HS-5 (cell line): ENCODE measurements at regions not wholly inside any gene's neighbourhood (a gene's known extent, or its start where the extent isn't known, plus 50 kb on each side); places are given as distances from the start of the nearest gene placed in this dataset.

Experiments used
- DNase-seq: peaks from one replicate; pipeline ENCODE4 v3.0.0-alpha.2; 2012; ENCODE audit warnings: low read depth

GRCh38 chr10:94043431-94043990, 49.8 kb downstream of the PLCE1 start:
- no peak for DNase-seq

DNA sequence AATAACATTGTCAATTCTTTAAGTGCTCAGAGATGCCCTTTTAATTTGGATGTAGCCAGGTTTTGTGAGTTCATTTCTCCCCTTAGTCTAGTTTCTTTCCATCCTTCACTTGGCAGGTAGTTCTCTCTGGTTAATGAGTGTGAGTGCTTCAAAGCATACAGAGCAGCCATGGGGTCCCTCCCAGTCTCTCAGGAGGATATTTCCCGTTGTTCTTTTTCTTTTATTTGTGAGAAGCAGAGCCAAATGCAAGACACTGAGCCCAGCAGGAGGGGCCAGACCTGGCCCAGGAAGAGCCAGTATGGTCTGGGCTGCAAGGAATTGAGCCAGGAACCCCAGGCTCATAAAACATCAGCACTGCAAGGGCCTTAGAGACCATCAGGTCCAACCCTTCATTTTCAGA, 52.4 kb downstream of the PLCE1 start:
- no peak for DNase-seq

DNA sequence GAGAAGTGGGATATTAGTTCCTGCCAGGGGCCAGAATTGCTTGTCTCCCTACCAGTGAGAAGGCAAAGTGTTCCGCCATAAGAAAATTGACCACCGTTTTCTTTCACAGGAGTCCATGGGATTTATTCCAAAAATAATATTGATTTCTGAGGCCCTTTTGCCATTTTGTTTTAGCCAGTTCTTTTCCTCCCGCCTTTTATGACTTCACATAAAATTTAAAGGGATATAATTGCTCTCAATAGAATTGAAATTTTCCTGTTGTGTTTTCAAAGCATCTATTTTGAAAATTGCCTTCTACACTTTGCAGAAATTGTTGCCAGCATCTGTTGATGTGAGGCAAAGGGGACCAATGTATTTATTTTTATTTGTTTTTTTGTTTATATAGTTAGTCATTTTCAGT, 53.6 kb downstream of the PLCE1 start:
- DNase-seq, result no peak

DNA sequence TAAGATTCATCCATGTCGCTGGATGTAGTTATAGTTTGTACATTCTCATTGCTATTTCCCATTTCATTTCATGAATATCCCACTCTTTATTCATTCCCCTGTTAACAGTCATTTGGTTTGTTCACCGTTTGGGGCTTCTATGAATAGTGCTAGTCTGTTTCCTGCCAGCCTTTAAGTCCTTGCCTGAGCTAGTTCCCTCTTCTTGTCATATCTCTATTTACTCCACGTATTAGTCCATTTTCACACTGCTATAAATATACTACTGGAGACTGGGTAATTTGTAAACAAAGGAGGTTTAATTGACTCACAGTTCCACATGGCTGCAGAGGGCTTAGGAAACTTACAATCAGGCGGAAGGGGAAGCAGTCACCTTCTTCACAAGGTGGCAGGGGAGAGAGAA, 56.2 kb downstream of the PLCE1 start:
- no peak for DNase-seq

DNA sequence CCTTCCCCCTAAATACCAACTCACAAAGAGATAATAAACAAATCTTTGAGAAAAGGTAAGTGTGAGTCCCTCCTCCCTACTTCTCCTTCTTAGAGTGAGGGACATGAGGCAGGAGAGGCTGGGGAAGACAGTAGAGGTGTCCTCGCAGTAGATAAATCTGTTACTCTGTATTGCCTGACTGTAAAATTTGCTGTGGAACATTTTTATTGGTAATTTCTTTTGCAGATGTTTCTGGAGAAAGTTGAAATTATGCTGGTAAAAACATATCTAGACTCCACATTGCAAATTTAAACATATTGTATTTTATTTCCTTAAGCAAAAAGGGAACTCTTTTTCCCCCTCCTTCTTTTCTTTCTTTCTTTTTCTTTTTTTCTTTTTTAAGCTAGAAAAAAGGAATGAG, 58.5 kb downstream of the PLCE1 start:
- no peak for DNase-seq

DNA sequence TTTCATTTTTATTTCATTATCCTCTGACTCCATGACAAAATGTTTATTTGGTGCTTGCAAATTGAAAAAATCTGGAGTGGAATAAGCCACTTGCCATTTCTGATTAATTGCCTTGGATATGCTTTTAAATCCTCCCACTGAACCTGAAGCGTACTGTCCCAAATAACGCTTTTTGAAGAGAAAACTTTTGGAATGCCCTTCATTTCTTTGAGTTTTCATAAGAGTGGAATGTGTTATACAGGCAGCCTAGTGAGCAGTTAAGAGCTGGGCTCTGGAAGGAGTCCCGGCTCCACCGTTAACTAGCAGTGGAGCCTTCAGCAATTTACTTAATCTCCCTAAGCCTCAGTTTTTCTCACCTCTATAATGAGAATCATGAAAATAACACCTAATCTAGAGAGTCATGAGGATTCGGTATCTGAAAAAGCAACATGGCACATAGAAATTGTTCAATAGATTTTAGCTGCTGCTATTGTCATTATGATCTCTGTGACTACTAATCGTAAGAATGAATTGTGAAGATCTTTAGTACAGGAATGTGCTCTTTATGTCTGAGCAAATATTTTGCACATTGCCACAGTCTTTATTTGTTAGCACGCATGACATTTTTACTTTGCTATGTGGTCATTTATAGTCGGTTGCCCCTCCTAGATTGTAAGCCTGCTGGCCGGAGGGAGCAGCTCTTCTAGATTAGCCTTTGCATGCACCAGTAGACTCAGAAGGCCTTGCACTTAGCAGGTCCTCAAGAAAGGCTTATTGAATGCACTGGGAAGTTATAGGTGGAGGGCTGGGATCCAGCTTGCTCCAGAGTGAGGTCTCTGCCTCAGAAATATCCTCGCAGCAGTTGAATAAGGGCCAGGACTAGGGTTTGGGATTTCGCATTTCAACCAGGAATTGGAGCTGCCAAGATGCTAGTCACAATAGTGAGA, 59.4 kb downstream of the PLCE1 start:
- no peak for DNase-seq

GRCh38 chr10:94059178-94059883, 65.6 kb downstream of the PLCE1 start:
- no peak for DNase-seq

- DNase-seq, result no peak
Observed at GRCh38 chr10:94061026-94061425, 67.3 kb downstream of the PLCE1 start.

DNA sequence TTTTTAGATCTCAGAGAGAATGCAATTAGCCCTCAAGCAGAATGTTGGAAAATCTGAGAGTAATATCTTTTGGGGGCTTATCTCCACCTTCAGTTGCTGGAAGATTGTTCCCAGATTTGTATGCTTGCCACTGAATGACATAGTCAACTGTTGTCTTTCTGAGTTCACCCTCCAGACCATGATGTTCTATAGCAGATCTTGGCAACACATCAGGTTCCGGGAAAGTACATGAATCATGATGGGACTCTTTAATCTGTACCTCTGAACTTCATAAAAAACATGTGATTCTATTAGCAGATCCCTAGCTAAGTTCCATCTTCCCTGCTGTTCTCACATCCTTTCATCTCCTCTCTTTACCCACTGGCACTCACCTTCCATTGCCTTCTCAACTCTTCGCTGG, 68.9 kb downstream of the PLCE1 start:
- no peak for DNase-seq

DNA sequence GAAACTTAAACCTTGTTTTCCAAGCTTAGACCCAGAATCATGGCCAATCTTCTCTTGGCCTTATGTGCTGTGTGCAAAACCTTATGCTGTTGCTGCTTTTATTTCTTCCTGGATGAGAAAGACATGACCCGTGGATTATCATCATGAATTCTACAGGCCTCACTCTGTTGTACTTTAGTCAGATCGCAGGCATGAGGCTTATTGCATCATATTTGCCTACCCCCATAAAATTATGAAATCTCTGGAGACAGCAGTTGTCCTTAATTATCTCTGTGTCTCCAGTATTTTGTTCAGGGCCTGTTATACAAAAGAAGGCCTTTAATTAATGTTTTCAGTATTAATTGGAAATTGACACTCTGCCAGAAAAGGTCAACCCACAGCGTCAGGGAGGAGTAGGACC, 71.6 kb downstream of the PLCE1 start:
- no peak for DNase-seq

GRCh38 chr10:94065787-94066186, 72.1 kb downstream of the PLCE1 start:
- no peak for DNase-seq

- DNase-seq, result no peak
Observed at GRCh38 chr10:94066411-94066810, 72.7 kb downstream of the PLCE1 start.

- DNase-seq, result no peak
Observed at GRCh38 chr10:94069884-94070283, 76.2 kb downstream of the PLCE1 start.

DNA sequence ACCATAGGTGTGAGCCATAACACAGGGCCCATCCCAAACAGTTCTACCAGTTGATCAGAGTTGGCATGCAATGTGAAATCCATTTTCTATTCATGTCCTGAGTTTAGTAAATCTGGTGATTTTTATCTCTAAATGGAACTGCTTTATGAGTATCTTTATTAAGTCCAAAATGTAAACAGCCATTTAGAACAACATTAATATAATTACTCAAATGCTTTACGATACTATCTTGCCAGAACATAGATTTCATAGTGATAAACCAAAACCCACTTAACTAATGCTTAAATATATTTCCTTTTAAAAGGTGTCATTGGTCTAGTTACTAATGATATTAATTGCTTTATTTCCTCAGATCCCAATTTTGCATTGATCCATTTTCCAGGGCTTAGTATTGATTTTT, 80.7 kb downstream of the PLCE1 start:
- no peak for DNase-seq

GRCh38 chr10:94075506-94075905, 81.8 kb downstream of the PLCE1 start:
- no peak for DNase-seq

GRCh38 chr10:94076325-94076841, 82.7 kb downstream of the PLCE1 start:
- DNase-seq, result no peak

DNA sequence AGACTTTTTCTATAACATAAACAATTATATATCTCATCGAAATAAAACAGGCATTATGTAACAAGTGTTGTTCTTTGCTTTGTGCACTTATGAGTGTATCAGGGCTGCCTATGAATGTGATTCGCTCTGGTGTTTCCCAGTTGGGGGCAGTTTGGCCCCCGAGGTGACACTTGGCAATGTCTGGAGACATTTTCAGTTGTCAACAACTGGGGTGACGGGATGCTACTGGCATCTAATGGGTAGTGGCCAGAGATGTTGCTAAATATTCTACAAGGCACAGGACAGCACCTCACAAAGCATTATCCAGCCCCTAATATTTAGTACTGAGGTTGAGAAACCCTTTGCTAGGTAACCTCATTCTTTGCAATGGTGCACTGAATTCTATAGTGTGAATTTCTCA, 83.3 kb downstream of the PLCE1 start:
- DNase-seq, result no peak

GRCh38 chr10:94080108-94080507, 86.4 kb downstream of the PLCE1 start:
- DNase-seq, result no peak

- no peak for DNase-seq
Observed at GRCh38 chr10:94083662-94084265, 90.0 kb downstream of the PLCE1 start.

- DNase-seq, result no peak
Observed at GRCh38 chr10:94084344-94084743, 90.6 kb downstream of the PLCE1 start.

GRCh38 chr10:94085288-94085687, 91.6 kb downstream of the PLCE1 start:
- no peak for DNase-seq

DNA sequence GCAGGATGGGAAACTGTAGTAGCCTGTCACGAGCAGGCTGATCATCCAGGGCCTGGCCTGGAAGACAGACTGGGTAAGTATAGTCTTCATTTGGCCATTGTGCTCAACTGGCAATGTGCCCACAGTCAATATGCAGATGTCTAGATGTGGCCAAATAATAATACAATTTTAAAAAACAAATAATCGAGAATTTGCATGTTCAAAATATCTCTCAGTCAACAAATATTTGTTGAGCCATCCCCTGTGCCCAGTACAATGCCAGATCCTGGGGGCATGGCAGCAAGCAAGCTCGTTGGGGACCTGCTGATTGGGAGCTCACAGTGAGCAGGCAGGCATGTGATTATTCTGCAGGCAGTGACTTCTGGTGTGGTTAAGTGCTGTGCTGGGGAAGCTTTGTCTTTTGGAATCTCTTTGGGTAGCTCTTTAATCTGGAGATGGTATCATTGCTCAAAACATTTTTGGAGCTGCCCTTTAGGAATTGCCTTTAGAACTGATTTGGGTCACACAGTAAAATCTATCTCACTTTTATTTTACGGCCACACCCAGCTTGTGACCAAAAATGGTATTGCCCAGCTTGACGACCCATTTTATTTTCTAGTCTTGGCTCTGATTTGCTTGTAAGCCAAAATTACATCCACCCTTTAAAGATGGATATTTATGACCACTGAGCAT, 92.2 kb downstream of the PLCE1 start:
- DNase-seq, result no peak
